ENCODE measurements at regions not wholly inside any gene's neighbourhood (a gene's known extent, or its start where the extent isn't known, plus 50 kb on each side); places are given as distances from the start of the nearest gene placed in this dataset.

DNA sequence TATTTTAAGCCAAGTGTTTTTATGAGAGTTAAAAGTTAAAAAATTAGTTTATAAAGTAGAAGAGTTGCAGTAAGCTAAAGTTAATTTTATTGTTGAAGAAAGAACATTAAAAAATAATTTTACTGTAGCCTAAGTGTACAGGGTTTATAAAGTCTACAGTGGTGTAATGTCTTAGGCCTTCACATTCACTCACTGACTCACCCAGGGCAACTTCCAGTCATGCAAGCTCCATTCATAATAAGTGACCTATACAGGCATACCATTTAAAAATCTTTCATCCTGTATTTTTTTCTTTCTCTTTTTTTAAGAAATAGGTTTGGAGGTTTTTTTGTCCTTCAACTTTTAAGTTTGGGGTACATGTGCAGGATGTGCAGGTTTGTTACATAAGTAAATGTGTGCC, 87.9 kb upstream of the NR3C2 start:
- Mint-ChIP-seq H3K27ac (ENCODE audit: low read depth, unreplicated experiment) (no peak overlapping the region), H3K9me3 (ENCODE audit: unreplicated experiment) (peaks cover 21% of the 10 kb centered on the region), H3K4me3 (ENCODE audit: unreplicated experiment) (no peak overlapping the region), H3K4me1 (ENCODE audit: insufficient read depth, unreplicated experiment) (no peaks in the 10 kb centered on the region), H3K36me3 (ENCODE audit: insufficient read depth, unreplicated experiment) (no peaks in the 10 kb centered on the region), H3K27me3 (ENCODE audit: insufficient read depth, unreplicated experiment) (no peaks in the 10 kb centered on the region)
- POLR2A ChIA-PET, result no interaction called here
- CTCF ChIA-PET, result interaction anchor here (0.6 kb wide), 1 partner anchor 591 kb away, joined by 3 read pairs; no protein-coding TSS in a partner anchor
- intact Hi-C loops (cut with micrococcal nuclease), result no loop called here
- DNase-seq (ENCODE audit: unreplicated experiment), result no peak
- BruUV-seq (replicated peaks), result no TSS peak
- TF ChIP-seq, protein P1, sequence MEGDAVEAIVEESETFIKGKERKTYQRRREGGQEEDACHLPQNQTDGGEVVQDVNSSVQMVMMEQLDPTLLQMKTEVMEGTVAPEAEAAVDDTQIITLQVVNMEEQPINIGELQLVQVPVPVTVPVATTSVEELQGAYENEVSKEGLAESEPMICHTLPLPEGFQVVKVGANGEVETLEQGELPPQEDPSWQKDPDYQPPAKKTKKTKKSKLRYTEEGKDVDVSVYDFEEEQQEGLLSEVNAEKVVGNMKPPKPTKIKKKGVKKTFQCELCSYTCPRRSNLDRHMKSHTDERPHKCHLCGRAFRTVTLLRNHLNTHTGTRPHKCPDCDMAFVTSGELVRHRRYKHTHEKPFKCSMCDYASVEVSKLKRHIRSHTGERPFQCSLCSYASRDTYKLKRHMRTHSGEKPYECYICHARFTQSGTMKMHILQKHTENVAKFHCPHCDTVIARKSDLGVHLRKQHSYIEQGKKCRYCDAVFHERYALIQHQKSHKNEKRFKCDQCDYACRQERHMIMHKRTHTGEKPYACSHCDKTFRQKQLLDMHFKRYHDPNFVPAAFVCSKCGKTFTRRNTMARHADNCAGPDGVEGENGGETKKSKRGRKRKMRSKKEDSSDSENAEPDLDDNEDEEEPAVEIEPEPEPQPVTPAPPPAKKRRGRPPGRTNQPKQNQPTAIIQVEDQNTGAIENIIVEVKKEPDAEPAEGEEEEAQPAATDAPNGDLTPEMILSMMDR (IDR thresholded peaks at IDR 0.05; ENCODE audit: unreplicated experiment), result no peak

DNA sequence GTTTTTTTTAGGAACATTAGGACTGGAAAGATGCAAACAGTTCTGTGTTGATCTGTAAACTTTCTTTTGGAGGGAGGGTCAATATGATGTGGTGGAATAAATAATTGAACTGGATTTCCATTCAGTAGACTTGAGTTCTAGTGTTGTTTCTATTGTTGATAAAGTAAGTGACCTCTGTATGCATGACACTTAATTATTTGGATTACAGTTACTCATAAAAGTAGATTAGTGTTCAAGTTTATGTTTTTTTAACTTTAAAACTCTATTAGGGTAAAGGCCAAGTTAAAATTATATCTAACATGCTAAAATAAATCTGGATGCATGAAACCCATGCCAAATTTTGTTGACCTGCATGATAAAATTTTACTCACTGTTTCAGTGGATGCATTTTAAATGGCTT, 85.4 kb upstream of the NR3C2 start:
- intact Hi-C loops (cut with micrococcal nuclease), result no loop called here
- Mint-ChIP-seq H3K27ac (ENCODE audit: low read depth, unreplicated experiment) (no peak overlapping the region), H3K4me1 (ENCODE audit: insufficient read depth, unreplicated experiment) (no peaks in the 10 kb centered on the region), H3K4me3 (ENCODE audit: unreplicated experiment) (no peak overlapping the region), H3K36me3 (ENCODE audit: insufficient read depth, unreplicated experiment) (no peaks in the 10 kb centered on the region), H3K27me3 (ENCODE audit: insufficient read depth, unreplicated experiment) (no peaks in the 10 kb centered on the region), H3K9me3 (ENCODE audit: unreplicated experiment) (no peaks in the 10 kb centered on the region)
- ChIA-PET POLR2A (no interaction called here), CTCF (no interaction called here)
- TF ChIP-seq, protein P1 (IDR thresholded peaks at IDR 0.05; ENCODE audit: unreplicated experiment), result no peak
- no peak for DNase-seq (ENCODE audit: unreplicated experiment)
- no TSS peak for BruUV-seq (replicated peaks)

DNA sequence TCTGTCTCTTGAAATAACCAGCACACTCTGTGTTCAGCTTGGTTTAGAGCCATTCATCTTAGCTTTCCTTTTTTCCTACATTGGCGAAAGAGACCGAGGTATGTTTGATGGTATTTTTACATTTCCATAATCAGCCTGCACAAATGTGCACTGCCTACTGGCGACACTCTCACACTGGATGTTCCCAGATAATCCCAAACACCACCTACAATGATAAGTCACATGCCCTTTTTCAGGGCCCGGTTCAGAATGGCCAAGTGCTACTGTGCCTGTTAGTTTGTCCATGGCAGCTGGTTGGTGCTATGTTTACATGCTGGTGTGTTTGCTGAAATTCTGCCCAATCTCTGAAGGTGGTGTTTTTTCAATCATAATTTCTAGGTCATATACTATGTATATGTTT, 80.8 kb upstream of the NR3C2 start:
- BruUV-seq (replicated peaks), result no TSS peak
- no peaks in the 10 kb centered on the region for H3K36me3 Mint-ChIP-seq (ENCODE audit: insufficient read depth, unreplicated experiment)
- H3K4me1 Mint-ChIP-seq (ENCODE audit: insufficient read depth, unreplicated experiment), result no peaks in the 10 kb centered on the region
- DNase-seq (ENCODE audit: unreplicated experiment), result no peak
- H3K9me3 Mint-ChIP-seq (ENCODE audit: unreplicated experiment), result no peaks in the 10 kb centered on the region
- no peaks in the 10 kb centered on the region for H3K27me3 Mint-ChIP-seq (ENCODE audit: insufficient read depth, unreplicated experiment)
- ChIA-PET POLR2A (no interaction called here), CTCF (no interaction called here)
- TF ChIP-seq, protein P1 (IDR thresholded peaks at IDR 0.05; ENCODE audit: unreplicated experiment), result no peak
- intact Hi-C loops (cut with micrococcal nuclease), result no loop called here
- H3K4me3 Mint-ChIP-seq (ENCODE audit: unreplicated experiment), result no peak overlapping the region
- no peak overlapping the region for H3K27ac Mint-ChIP-seq (ENCODE audit: low read depth, unreplicated experiment)

DNA sequence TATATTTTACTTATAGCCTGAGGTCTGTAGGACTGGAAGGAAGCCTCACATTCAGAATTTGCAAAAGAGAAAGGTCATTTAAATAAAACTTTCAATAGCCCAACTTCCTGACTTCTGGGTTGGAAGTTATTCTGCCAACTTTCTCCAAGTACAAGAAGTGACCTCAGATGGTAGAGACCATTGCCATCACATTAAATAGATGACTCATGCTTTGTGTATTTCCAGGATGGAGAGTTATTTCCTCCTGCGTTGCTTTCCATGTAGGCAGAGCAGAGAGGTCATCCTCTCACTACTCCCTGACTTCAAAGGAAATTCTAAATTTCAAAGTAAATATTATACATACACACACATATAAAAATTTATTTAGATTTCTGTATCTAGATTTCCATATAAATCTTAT, 73.0 kb upstream of the NR3C2 start:
- no TSS peak for BruUV-seq (replicated peaks)
- DNase-seq (ENCODE audit: unreplicated experiment), result peak; percentile 47
- H3K36me3 Mint-ChIP-seq (ENCODE audit: insufficient read depth, unreplicated experiment), result no peaks in the 10 kb centered on the region

More for the DNA sequence above, 73.0 kb upstream of the NR3C2 start:
- intact Hi-C loops (cut with micrococcal nuclease), result no loop called here
- no peak overlapping the region for H3K4me3 Mint-ChIP-seq (ENCODE audit: unreplicated experiment)
- TF ChIP-seq, protein P1 (IDR thresholded peaks at IDR 0.05; ENCODE audit: unreplicated experiment), result no peak
- POLR2A ChIA-PET, result no interaction called here
- no peaks in the 10 kb centered on the region for H3K9me3 Mint-ChIP-seq (ENCODE audit: unreplicated experiment)
- H3K27ac Mint-ChIP-seq (ENCODE audit: low read depth, unreplicated experiment), result no peak overlapping the region
- no peaks in the 10 kb centered on the region for H3K27me3 Mint-ChIP-seq (ENCODE audit: insufficient read depth, unreplicated experiment)
- CTCF ChIA-PET, result no interaction called here
- peaks cover 8% of the 10 kb centered on the region for H3K4me1 Mint-ChIP-seq (ENCODE audit: insufficient read depth, unreplicated experiment)
